ENCODE measurements at regions not wholly inside any gene's neighbourhood (a gene's known extent, or its start where the extent isn't known, plus 50 kb on each side); places are given as distances from the start of the nearest gene placed in this dataset.

- no peak for TF ChIP-seq CTCF (IDR thresholded peaks at IDR 0.05; ENCODE audit: extremely low read depth, insufficient read depth, missing control alignments)
- in situ Hi-C loops (cut with MboI; ENCODE audit: low pct_unique_long_range_greater_than_20kb, low sequenced_read_pairs, unreplicated experiment), result no loop called here
- DNase-seq (ENCODE audit: low spot score), result no peak
Observed at GRCh38 chr4:85416094-85416493, 58.9 kb upstream of the ARHGAP24 start.

GRCh38 chr4:85419103-85419502 lies 55.8 kb upstream of the ARHGAP24 start:
- in situ Hi-C loops (cut with MboI; ENCODE audit: low pct_unique_long_range_greater_than_20kb, low sequenced_read_pairs, unreplicated experiment), result no loop called here
- DNase-seq (ENCODE audit: low spot score), result no peak
- no peak for TF ChIP-seq CTCF (IDR thresholded peaks at IDR 0.05; ENCODE audit: extremely low read depth, insufficient read depth, missing control alignments)

GRCh38 chr4:85420831-85421230 lies 54.1 kb upstream of the ARHGAP24 start:
- in situ Hi-C loops (cut with MboI; ENCODE audit: low pct_unique_long_range_greater_than_20kb, low sequenced_read_pairs, unreplicated experiment), result no loop called here
- TF ChIP-seq CTCF (IDR thresholded peaks at IDR 0.05; ENCODE audit: extremely low read depth, insufficient read depth, missing control alignments), result no peak
- DNase-seq (ENCODE audit: low spot score), result no peak

- DNase-seq (ENCODE audit: low spot score), result no peak
- no peak for TF ChIP-seq CTCF (IDR thresholded peaks at IDR 0.05; ENCODE audit: extremely low read depth, insufficient read depth, missing control alignments)
- in situ Hi-C loops (cut with MboI; ENCODE audit: low pct_unique_long_range_greater_than_20kb, low sequenced_read_pairs, unreplicated experiment), result no loop called here
Observed at GRCh38 chr4:85423431-85423830, 51.5 kb upstream of the ARHGAP24 start.

Data from GM13977 (cell line).